ENCODE measurements at regions not wholly inside any gene's neighbourhood (a gene's known extent, or its start where the extent isn't known, plus 50 kb on each side); places are given as distances from the start of the nearest gene placed in this dataset.

DNA sequence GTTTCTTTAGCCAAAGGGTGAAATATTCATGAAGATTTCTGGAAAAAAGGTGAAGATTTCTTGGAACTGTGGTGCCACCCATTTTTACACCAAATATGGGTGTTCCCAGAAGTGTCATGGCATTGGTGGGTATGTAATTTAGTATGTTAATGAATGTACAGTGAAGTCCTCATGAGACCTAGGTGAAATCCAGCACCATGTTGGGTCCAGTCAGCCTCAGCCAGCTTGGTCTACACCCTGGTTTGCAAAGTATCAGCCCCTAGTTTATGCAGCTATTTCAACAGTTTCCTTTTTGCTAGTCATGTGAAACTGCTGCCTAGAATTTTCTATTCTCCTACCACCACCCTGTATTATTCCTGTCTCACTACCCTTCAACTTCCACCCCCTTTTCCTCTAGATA, 63.1 kb upstream of the CXADR start:
- no peak for DNase-seq (ENCODE audit: low read depth in 2 of 2)

DNA sequence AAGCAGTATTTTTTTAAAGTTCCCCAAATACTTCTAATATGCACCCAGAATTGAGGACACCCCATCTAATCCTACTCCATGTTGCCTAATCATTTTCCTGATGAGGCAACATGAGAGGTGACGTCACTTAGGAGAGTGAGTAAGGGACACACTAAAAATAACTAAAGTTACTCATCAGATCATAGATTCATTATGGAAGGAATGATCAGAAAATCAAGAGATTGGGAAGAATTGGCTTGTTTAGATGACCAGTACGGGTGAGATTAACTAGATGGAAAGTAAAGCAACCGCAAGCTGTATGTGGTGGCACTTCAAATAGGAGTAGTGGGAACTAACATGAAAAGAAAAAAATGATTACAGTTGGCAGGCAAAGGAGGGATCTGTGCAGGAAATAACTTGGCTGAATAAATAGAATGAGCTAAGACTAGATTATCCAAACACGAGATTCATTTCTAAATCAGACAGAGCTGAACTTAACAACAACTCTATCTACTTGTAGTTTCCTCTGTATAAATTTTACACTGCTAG, 61.4 kb upstream of the CXADR start:
- no peak for DNase-seq (ENCODE audit: low read depth in 2 of 2)

DNA sequence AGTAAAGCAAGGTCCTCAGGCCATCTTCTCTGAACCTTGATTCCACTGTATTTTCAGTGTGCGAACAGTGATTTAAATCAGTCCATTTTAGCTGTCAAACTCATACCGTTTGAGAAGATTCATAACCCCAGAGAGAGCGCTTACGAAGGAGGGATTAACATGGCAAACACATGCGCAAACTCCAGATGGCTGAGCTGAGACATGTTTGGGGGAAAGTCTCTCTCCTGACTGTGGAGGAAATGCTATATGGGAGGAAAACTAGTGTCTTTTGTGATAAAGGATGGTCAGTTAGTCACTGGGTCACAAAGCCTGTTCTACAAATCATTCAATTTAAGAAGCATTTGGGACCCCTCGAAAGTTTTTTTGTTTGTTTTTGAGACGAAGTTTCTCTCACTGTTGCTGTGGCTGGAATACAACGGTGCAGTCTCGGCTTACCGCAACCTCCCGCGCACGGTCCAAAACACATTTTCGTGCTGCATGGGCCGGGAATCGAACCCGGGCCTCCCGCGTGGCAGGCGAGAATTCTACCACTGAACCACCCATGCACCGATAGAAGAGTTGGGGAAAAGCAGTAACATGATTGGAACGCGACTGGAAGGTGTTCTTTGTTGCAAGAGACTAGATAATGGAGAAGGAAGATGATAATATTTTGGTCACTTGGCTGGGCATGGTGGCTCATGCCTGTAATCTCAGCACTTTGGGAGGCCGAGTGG, 58.4 kb upstream of the CXADR start:
- no peak for DNase-seq (ENCODE audit: low read depth in 2 of 2)

DNA sequence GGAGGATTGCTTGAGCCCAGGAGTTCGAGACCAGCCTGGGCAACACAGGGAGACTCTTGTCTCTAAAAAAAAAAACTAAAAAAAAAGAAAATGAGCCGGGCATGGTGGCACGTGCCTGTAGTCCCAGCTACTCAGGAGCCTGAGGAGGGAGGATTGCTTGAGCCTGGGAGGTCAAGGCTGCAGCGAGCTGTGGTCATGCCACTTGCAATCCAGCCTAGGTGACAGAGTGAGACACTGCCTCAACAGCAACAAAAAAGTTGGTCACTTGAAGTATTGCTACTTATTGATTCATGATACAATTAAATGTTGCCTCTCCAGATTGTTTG, 57.9 kb upstream of the CXADR start:
- DNase-seq (ENCODE audit: low read depth in 2 of 2) = no peak

DNA sequence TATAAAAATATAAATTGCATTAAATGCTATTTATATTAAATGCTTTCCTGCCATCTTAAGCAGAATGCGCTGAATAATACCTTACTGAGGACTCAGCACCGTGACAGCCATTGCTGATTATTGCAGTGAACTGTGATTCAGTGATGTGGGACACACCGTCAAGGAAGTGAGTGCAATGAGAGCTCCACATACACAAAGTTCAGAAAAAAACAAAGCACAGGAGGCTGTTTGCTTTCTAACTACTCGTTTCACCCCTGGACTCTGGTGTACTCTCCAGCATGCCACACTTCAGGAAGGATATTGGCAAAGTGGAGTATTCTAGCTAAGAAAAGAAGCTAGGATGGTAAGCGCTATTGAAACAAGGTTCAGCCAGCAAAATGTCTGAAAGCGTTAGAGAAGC, 57.4 kb upstream of the CXADR start:
- DNase-seq (ENCODE audit: low read depth in 2 of 2) = no peak

DNA sequence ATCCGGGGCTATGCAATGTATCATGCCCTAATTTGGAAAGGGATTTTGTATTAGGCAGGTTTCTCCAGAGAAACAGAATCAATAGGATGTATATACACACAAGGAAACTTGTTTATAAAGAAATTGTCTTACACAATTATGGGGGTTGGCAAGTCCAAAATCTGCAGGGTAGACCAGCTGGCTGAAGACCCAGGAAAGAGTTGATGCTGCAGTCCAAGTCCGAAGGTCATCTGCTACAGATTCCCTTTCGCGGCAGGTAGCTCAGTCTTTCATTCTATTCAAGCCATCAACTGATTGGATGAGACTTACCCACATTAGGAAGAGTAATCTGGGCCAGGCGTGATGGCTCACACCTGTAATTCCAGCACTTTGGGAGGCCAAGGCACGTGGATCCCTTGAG, 54.6 kb upstream of the CXADR start:
- no peak for DNase-seq (ENCODE audit: low read depth in 2 of 2)

GRCh38 chr21:17460094-17460493, 52.7 kb upstream of the CXADR start:
- DNase-seq (ENCODE audit: low read depth in 2 of 2) = no peak

DNA sequence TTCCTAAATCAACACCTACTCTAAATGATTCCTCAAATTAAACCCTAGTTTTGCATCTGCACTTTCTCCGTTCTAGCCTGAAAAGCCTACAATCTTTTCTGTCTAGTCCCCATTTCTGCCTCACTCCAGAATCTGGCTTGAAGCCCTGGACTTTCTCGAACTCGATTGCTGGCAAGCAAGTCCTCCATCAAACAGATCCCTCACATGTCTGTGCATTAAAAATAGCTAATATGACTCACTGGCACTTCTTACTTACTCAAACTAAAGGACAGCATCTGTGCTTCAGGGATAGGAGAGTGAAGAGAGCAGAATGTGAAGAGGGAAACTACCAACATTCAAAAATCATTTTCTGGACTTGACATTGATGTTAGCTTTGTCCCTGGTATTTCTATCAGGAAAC, 51.8 kb upstream of the CXADR start:
- DNase-seq (ENCODE audit: low read depth in 2 of 2) = no peak

DNA sequence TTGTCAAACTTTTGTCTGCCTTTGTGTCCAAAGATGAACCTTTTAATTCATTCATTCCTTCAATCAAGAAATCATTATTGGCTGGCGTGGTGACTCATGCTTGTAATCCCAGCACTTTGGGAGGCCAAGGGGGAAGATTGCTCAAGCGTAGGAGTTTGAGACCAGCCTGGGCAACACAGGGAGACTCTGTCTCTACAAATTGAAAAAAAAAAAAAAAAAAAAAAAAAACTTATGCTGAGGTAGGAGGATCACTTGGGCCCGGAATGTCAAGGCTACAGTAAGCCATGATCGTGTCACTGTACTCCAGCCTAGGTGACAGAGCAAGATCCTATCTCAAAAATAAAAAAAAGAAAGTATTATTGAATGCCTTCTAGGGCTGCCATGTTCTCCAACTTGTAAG, 51.3 kb upstream of the CXADR start:
- no peak for DNase-seq (ENCODE audit: low read depth in 2 of 2)

GRCh38 chr21:17462276-17462981, 50.4 kb upstream of the CXADR start:
- no peak for DNase-seq (ENCODE audit: low read depth in 2 of 2)

All from activated CD8-positive, alpha-beta memory T cell treated with anti-CD3 and anti-CD28 coated beads for 4 hours (primary cell).